ENCODE measurements at regions not wholly inside any gene's neighbourhood (a gene's known extent, or its start where the extent isn't known, plus 50 kb on each side); places are given as distances from the start of the nearest gene placed in this dataset.
"Not testable (repeated sequence)": the region's sequence is repeated elsewhere in the genome, so short reads cannot be mapped to it uniquely, and the experiment has no call there.

GRCh38 chr6:80433673-80434025, 327.2 kb downstream of the BCKDHB start:
- Mint-ChIP-seq H3K4me3 (ENCODE audit: low read depth, unreplicated experiment) (no peak overlapping the region), H3K4me1 (ENCODE audit: low read depth, unreplicated experiment) (peaks cover 2% of the 10 kb centered on the region), H3K9me3 (ENCODE audit: low read depth, unreplicated experiment) (peaks cover 2% of the 10 kb centered on the region), H3K27ac (ENCODE audit: unreplicated experiment) (no peak overlapping the region), H3K27me3 (ENCODE audit: unreplicated experiment) (no peaks in the 10 kb centered on the region), H3K36me3 (ENCODE audit: insufficient read depth, unreplicated experiment) (no peaks in the 10 kb centered on the region)
- intact Hi-C loops (cut with micrococcal nuclease; ENCODE audit: unreplicated experiment): no loop called here
- CTCF ChIA-PET: no interaction called here
- no peak for DNase-seq
- no TSS peak for BruUV-seq (replicated peaks)
- TF ChIP-seq CTCF (IDR thresholded peaks at IDR 0.05; ENCODE audit: unreplicated experiment): no peak

- Mint-ChIP-seq H3K4me1 (ENCODE audit: low read depth, unreplicated experiment) (no peaks in the 10 kb centered on the region), H3K9me3 (ENCODE audit: low read depth, unreplicated experiment) (peaks cover 2% of the 10 kb centered on the region), H3K36me3 (ENCODE audit: insufficient read depth, unreplicated experiment) (no peaks in the 10 kb centered on the region), H3K4me3 (ENCODE audit: low read depth, unreplicated experiment) (no peak overlapping the region), H3K27me3 (ENCODE audit: unreplicated experiment) (no peaks in the 10 kb centered on the region), H3K27ac (ENCODE audit: unreplicated experiment) (no peak overlapping the region)
- no peak for TF ChIP-seq CTCF (IDR thresholded peaks at IDR 0.05; ENCODE audit: unreplicated experiment)
- intact Hi-C loops (cut with micrococcal nuclease; ENCODE audit: unreplicated experiment): no loop called here
- DNase-seq: no peak
- no TSS peak for BruUV-seq (replicated peaks)
- CTCF ChIA-PET: no interaction called here
Observed at GRCh38 chr6:80433010-80433672, 326.7 kb downstream of the BCKDHB start.

GRCh38 chr6:80425089-80425823, 318.8 kb downstream of the BCKDHB start:
- TF ChIP-seq CTCF (IDR thresholded peaks at IDR 0.05; ENCODE audit: unreplicated experiment): no peak
- H3K4me3 Mint-ChIP-seq (ENCODE audit: low read depth, unreplicated experiment): no peak overlapping the region
- DNase-seq: no peak
- intact Hi-C loops (cut with micrococcal nuclease; ENCODE audit: unreplicated experiment): no loop called here
- H3K36me3 Mint-ChIP-seq (ENCODE audit: insufficient read depth, unreplicated experiment): no peaks in the 10 kb centered on the region
- no peaks in the 10 kb centered on the region for H3K27me3 Mint-ChIP-seq (ENCODE audit: unreplicated experiment)
- H3K27ac Mint-ChIP-seq (ENCODE audit: unreplicated experiment): no peak overlapping the region
- no peaks in the 10 kb centered on the region for H3K4me1 Mint-ChIP-seq (ENCODE audit: low read depth, unreplicated experiment)
- CTCF ChIA-PET: no interaction called here
- BruUV-seq (replicated peaks): no TSS peak
- peaks cover 8% of the 10 kb centered on the region for H3K9me3 Mint-ChIP-seq (ENCODE audit: low read depth, unreplicated experiment)

- no peaks in the 10 kb centered on the region for H3K36me3 Mint-ChIP-seq (ENCODE audit: insufficient read depth, unreplicated experiment)
- H3K27ac Mint-ChIP-seq (ENCODE audit: unreplicated experiment): no peak overlapping the region
- no peak overlapping the region for H3K4me3 Mint-ChIP-seq (ENCODE audit: low read depth, unreplicated experiment)
- H3K27me3 Mint-ChIP-seq (ENCODE audit: unreplicated experiment): no peaks in the 10 kb centered on the region
- H3K9me3 Mint-ChIP-seq (ENCODE audit: low read depth, unreplicated experiment): peaks cover 9% of the 10 kb centered on the region
- intact Hi-C loops (cut with micrococcal nuclease; ENCODE audit: unreplicated experiment): no loop called here
- BruUV-seq (replicated peaks): no TSS peak
- CTCF ChIA-PET: interaction anchor here (0.7 kb wide), 1 partner anchor 10 kb away, joined by 4 read pairs; no protein-coding TSS in a partner anchor
- H3K4me1 Mint-ChIP-seq (ENCODE audit: low read depth, unreplicated experiment): no peaks in the 10 kb centered on the region
- TF ChIP-seq CTCF (IDR thresholded peaks at IDR 0.05; ENCODE audit: unreplicated experiment): no peak
- DNase-seq: no peak
Observed at GRCh38 chr6:80411486-80411885, 305.0 kb downstream of the BCKDHB start.

GRCh38 chr6:80407976-80408375, 301.5 kb downstream of the BCKDHB start:
- H3K4me1 Mint-ChIP-seq (ENCODE audit: low read depth, unreplicated experiment); H3K4me3 Mint-ChIP-seq (ENCODE audit: low read depth, unreplicated experiment); H3K27me3 Mint-ChIP-seq (ENCODE audit: unreplicated experiment); intact Hi-C loops (cut with micrococcal nuclease; ENCODE audit: unreplicated experiment); H3K9me3 Mint-ChIP-seq (ENCODE audit: low read depth, unreplicated experiment); DNase-seq; CTCF ChIA-PET; H3K27ac Mint-ChIP-seq (ENCODE audit: unreplicated experiment); BruUV-seq (replicated peaks); H3K36me3 Mint-ChIP-seq (ENCODE audit: insufficient read depth, unreplicated experiment): not testable (repeated sequence)

Data from Calu3 (cell line).